ENCODE measurements at regions not wholly inside any gene's neighbourhood (a gene's known extent, or its start where the extent isn't known, plus 50 kb on each side); places are given as distances from the start of the nearest gene placed in this dataset.

DNA sequence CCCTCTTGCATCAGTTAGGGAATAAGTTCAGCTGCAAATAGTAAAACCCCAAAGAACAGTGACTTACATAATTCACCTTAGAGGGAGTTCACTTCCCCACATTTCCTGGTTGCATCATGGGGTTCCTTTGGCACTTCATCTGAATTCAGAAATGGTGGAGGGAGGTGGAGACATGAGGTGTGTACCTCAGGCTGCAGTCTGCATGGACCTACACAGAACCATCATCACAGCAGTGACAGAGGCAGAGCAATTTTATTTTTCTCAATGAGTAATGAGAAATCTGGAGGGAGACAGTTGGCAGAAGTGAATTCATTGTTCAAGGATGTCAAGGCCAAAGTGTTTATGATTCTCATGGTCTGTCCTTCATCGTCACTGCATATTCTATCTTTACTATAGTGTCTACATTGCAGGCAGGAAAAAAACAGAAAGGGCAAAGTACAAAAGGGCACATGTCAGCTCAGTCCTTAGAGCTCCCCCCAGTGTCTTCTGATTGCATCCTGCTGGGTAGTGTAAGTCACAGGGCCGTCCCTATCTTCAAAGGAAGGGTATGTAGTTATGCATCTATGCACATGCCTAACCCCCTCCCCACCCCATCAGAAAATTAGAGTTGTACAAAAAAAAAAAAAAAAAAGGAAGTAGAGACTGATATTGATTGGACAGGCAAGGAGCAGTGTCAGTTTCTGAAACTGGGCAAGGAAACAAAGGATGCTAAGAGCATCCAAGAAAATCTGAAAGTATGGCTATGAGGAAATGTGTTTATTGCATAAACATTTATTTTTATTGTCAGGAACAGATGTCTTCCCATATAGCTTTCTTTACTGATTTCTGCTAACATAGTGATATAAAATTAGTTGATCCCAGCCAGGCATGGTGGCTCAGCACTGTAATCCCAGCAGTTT lies 132.7 kb upstream of the APC start:
- in situ Hi-C loops (cut with MboI; ENCODE audit: low pct_unique_long_range_greater_than_20kb, low sequenced_read_pairs): no loop called here
- peak; percentile 20 for DNase-seq

DNA sequence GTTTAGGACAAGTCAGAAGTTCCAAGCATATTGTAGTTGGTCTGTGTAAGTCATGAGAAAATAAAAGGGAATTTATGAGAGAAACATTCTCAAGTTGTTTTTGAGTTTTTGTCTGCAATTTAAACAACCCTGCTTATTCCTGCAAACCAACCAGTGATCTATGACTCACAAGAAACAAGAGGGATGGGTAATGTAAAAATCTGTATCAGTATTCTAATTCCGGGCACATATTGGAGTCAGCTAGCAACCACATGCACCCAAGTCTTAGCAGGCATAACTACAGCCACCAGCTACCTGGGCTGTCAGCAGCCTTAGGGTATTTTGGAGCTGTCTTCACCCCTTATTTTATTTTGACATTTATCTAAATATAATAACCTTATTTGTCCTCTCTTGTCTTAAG lies 128.7 kb upstream of the APC start:
- in situ Hi-C loops (cut with MboI; ENCODE audit: low pct_unique_long_range_greater_than_20kb, low sequenced_read_pairs): no loop called here
- DNase-seq: no peak

DNA sequence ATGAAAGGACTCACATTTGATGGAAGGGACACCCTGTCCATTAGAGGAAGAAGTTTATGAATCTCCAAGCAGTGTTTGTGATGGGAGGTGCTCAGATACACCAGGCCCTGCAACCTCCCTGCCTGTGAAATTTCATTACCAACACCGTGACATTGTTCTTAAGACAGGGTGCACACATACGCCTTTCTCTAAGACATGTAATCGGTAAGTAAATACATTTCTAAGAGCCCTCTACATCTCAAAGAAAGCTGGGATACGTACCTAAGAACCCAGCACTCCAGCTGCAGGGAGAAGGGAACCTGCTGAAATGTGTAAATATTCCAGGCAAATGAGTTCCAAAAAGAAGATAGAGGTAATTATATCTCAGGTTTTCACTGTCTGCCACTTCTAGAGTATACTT lies 125.0 kb upstream of the APC start:
- in situ Hi-C loops (cut with MboI; ENCODE audit: low pct_unique_long_range_greater_than_20kb, low sequenced_read_pairs): no loop called here

DNA sequence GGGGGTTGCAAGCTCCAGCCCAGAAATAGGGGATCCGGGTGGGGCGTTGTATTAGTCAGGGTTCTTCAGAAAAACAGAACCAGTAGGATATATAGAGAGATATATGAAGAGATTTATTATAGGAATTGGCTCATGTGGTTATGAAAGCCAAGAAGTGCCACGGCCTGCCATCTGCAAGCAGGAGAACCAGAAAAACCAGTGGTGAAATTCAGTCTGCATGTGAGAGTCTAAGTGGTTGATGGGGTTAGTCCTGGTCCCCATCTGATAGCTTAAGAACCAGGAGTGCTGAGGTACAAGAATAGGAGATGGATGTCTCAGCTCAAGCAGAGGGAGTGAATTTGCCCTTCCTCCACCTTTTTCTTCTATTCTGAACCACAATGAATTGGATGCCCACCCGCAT lies 123.4 kb upstream of the APC start:
- in situ Hi-C loops (cut with MboI; ENCODE audit: low pct_unique_long_range_greater_than_20kb, low sequenced_read_pairs): no loop called here
- DNase-seq: no peak

More for the DNA sequence above, 125.0 kb upstream of the APC start:
- no peak for DNase-seq

DNA sequence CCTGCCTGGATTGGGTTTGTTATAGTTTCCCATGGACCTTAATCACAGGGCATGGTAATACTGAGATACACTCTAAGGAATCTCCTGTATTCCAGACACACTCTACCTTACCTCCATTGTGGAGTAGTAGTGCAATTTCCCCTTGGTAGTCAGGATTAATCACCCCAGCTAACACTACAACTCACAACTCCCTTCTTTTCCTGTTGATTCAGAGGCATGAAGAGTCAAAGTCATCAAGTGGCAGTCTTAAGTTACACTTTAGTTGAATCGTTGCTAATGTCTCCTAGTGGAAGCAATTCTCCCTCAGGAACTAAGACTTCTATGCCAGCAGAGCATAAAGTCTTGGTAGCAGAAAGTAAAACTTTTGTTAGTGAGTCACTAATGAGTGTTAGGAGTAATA lies 122.7 kb upstream of the APC start:
- in situ Hi-C loops (cut with MboI; ENCODE audit: low pct_unique_long_range_greater_than_20kb, low sequenced_read_pairs): no loop called here
- no peak for DNase-seq

DNA sequence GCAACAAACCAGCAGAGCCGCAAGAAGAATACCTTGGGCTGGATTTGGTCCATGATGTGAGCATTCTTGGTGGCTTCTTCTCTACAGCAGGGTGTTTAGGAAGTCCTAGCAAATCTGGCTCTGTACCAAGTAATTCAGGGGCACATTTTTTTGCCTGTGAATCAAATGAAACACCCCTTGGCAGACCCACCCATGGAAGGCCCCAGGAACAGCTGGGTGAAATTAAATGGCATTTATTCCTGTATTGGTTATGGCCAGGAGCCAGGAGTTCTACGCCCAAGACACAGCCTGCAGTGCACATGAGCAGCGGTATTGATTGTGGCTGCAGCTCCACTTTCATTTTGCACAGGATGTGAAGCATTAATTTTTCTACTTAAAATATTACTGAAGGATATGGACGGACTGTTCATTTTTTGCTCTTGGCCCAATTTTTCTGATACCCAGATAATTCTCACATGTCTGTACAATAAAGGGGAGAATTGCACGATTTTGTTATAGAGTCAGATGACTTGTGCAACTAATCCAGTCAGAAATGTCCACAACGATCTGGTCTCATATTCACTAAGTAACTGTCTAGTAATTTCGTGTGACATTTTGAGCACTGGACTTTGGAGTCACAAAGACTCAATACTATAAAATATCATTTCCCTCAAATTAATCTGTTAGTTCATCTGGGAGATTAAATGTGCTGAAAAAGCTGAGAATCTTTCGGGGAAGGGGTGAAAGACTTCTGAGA lies 120.7 kb upstream of the APC start:
- DNase-seq: no peak
- in situ Hi-C loops (cut with MboI; ENCODE audit: low pct_unique_long_range_greater_than_20kb, low sequenced_read_pairs): no loop called here

DNA sequence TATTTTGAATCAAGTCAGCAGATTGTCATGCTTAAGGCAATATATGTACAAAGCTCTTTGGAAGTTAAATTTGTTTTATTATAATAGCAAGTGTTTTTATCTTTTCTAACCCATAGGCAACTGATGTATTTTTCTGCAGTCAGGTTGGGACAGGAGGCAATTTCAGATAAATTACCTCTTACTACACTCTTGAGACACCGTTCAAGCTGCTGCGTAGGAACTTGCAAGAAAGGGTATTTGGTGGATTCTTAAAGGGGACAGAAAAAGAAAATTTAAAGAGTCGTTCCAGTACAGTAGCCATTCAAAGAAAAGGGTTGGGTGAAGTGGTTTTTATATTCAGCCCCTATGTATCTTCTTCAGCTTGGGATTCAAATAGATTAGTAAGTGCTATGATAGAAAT lies 112.4 kb upstream of the APC start:
- in situ Hi-C loops (cut with MboI; ENCODE audit: low pct_unique_long_range_greater_than_20kb, low sequenced_read_pairs): no loop called here
- DNase-seq: no peak

DNA sequence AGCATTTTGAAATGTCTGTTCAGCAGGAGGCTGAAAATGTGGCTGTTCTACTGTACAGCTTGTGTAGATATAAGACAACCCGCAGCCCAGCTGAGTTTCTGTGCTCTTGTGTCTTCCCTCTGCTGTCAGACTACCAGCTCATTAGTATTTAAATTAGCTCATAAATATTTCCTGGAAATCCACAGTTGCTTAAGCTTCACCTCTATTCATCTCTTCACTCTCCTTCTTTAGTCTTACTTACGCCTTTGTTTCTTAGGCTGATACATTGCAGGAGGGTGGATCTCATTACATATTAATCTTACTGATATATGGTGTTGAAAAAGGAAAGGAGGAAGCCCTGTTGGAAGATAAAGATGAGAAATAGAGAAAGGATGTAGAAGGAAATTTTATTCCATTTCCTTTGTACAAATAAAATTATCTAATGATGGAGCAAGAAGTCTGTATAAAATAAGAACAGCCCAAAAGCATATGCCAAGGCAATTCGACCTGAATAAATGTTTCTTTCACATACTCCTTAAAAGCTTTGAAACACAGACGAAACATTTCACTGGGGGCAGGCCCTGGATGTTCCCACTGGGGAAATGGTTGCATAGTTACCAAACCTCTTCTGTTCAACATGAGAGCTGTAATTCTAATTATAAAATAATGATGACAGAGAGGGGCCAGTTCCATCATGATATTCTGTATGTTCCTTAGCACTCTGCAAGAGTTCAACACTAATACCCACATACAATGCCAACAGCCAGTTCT lies 111.8 kb upstream of the APC start:
- no peak for DNase-seq
- in situ Hi-C loops (cut with MboI; ENCODE audit: low pct_unique_long_range_greater_than_20kb, low sequenced_read_pairs): no loop called here

DNA sequence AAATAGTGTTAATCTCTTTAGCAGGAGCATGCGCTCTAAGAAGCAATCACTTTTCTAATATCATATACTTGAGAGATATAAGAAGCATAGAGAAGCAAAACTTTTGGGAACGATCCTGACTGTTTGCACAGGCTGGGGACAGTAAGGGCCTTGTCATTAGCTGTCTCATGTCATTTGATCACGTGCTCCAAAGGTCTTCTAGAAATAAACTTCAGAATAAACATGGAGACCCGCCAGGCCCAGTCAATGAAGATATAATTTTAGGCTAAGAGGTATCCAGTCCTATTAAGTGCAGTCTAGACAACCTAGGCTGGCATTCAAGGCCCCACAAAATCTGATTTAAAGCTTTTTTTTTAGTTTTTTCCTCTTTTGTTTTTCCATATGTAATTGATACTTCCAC lies 111.0 kb upstream of the APC start:
- in situ Hi-C loops (cut with MboI; ENCODE audit: low pct_unique_long_range_greater_than_20kb, low sequenced_read_pairs): no loop called here
- DNase-seq: no peak

DNA sequence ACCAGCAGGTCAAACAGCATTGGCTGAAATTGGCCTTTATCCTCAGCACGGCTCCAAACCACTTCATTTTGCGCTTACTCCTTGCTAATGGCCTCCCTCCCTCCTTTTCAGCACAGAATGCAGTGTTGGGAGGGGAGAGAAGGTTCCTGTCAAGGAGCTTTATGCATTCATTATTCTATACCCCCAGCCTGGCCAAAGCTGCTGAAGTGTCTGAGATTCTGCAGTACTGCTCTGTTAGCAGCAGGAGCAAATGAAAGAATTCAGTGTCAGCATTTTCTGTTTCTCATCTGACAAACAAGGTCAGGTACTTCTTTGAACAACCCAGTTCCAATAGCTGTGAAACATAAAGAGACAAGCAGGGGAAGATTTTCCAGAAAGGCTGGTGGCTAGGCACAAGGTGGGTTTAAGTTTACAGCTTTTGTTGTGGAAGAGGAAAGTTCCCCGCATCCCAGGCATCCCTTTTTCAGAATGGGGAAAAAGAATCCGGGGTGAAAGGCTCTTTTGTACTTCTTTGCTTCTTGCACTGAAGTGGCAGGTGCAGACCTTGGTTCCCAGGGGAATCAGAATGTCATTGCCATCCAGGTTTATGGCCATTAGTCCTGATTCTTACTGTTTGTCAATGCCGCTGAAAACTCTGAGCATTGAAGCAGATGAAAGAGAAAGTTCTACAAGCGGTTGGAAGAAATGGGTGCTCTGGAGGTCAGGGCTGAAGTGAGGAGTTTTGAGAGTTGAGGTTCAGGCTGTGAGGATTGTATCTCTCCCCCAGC lies 109.3 kb upstream of the APC start:
- in situ Hi-C loops (cut with MboI; ENCODE audit: low pct_unique_long_range_greater_than_20kb, low sequenced_read_pairs): no loop called here
- no peak for DNase-seq

DNA sequence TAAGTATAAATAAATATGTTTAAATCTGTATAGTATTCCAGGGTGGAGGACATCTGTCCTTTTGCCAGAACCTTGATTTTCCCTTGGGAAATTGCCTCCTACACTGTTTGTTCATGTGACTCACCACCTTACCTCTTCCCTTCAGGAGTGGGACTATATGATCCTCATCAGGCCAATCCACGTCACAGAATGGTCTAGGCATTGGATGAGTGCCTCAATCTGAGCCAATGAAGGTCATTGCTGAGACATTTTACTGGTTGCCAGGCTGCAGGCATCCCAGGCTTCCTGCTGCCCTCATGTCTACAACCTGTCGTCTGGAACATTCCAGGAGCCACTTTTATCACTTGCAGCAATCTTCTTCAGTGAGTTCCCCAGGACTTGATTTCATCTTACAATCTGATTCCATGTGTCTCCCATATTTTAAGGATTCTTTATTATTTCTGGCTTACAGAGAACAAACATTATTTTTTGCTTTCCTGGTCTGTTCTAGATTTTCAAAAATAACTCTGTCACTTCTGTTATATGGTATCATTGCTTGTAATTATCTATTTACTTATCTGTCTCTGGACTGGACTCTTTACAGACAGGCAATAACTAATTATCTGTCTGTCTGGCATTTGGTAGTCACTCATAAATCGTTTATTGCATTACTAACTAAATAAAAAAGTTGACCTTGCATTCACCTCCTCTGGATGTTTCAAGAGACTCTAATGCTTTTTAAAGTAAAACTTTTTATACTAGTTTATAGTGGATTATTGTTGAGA lies 107.3 kb upstream of the APC start:
- in situ Hi-C loops (cut with MboI; ENCODE audit: low pct_unique_long_range_greater_than_20kb, low sequenced_read_pairs): no loop called here
- DNase-seq: no peak

DNA sequence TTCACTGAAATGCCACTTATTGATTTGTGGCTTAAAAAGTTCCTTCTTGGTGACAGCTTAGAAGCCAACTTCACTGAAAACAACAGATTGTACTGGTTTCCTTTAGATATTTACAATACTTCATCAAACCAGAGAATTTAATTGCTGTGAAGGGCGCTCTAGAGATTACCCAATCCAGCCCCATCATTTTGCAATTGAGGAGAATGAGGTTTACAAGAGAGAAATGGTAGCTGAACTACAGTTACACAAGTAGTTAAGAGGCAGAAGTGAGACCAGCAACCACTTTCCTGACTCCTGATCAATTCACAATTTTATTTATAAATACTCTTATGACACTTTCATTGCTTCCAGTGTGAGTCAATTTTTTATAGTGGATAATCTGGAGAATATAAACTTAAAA lies 103.5 kb upstream of the APC start:
- DNase-seq: no peak
- in situ Hi-C loops (cut with MboI; ENCODE audit: low pct_unique_long_range_greater_than_20kb, low sequenced_read_pairs): no loop called here

DNA sequence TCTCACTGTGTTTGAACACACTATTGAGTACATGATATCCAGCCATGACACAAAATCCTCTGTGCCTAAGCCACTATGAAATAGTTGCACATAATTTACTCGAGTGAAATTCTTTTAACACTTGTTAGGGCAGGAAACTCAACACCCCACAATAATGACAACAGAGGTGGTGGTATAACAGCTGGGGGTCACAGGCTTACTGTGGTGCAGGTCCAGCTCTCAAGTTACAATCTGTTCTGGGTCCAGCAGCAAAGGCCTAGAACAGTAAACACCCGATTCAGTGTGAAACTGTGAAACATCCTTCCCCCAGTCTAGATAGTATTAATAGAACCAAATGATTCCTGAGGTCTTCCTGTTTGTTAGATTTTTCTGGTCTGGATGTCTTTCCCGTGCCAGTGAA lies 102.9 kb upstream of the APC start:
- in situ Hi-C loops (cut with MboI; ENCODE audit: low pct_unique_long_range_greater_than_20kb, low sequenced_read_pairs): no loop called here

DNA sequence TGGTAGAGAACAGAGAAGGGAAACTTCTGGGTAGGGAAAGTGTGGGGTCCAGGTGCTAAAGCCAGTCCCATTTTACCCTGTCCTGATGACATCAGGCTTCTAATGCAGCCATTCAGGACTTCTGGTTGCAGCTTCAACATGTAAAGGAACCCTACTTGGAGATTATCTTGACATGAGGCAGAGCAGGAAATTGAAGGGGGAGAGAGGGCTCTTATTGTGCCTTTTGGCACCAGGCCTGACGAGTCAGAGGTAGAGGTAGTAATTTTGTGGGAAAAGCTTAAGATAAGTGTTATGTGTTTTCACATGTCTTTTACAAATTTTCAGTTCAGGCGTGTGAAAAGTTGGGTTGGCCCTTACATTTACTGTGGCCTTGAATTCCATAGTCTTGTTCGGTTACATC lies 102.4 kb upstream of the APC start:
- DNase-seq: no peak
- in situ Hi-C loops (cut with MboI; ENCODE audit: low pct_unique_long_range_greater_than_20kb, low sequenced_read_pairs): no loop called here

More for the DNA sequence above, 102.9 kb upstream of the APC start:
- DNase-seq: no peak

DNA sequence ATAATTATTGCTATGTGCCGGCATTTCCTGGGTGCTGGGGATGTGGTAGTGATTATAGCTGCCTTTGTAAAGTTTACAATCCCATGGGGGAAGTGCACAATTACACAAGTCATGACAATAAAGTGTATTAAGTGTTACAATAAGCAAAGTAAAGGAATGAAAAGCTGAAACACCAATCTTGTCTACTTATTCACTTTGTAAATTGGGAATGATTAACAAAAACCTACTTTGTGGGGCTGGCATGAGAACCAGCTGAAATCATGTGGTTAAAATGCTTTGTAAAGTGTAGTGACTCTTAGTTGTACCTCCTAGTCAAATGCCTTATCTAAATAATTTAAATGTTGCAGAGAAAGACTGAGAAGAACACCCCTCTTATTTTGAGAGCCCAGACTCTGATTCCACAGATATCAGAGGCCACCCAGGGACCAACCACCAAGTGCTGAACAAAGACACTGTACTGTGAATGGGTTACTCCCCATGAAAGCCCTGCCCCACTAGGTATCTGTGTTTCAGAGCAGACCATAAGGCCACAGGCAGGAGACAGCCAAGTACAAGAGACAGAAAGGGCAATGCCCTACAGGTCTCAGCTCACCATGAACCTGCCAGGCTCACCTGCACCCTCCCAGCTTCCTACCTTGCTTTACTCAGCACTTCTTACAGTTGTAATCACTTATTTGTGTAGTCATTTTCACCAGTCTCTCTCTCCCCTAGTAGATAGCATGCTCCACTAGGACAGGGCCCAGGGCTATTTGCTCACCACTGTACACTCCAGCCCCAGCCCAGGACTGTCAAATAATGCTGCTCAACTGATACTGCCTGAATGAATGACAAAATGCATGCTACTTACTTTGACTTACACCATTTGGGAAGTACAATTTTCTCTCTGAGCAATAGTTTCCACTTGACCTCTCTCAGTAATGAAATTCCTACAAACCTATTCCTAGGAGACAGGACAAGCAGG lies 101.6 kb upstream of the APC start:
- DNase-seq: no peak
- in situ Hi-C loops (cut with MboI; ENCODE audit: low pct_unique_long_range_greater_than_20kb, low sequenced_read_pairs): no loop called here

DNA sequence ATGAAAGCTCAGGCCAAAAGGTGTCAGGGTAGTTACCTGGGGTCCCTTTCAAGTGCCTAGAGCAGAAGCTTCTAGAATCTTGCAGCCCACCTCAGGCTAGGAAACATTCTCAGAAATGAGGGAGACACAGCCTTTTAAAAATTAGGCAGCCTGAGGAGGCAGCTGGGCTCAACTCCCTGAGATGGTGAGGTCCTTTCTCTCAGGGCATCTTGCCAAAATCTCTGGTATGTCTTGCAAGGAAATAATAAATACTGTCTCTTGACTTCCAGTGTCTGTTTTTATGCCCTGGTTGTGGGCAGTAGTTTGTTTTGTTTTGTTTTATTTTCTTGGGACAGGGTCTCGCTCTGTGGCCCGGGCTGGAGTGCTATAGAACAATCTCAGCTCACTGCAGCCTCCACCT lies 100.9 kb upstream of the APC start:
- DNase-seq: no peak
- in situ Hi-C loops (cut with MboI; ENCODE audit: low pct_unique_long_range_greater_than_20kb, low sequenced_read_pairs): no loop called here

DNA sequence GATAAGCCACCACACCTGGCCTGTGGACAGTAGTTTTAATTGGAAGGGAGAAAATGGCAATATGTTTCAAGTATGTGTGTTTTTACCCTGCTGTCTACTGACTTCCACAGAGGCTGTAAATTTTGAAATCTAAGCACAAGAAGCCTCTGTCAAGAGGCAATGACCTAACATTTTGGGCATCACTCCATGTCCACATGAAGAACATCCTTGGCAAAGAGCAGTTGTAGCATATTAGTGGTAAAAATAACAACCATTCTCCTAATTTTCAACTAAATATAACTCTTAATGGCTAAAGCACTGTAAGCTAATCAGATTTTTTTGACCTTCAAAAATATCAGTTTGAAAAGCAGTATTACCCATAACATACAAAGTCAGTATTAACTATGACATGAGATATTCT lies 100.3 kb upstream of the APC start:
- DNase-seq: no peak
- in situ Hi-C loops (cut with MboI; ENCODE audit: low pct_unique_long_range_greater_than_20kb, low sequenced_read_pairs): no loop called here

DNA sequence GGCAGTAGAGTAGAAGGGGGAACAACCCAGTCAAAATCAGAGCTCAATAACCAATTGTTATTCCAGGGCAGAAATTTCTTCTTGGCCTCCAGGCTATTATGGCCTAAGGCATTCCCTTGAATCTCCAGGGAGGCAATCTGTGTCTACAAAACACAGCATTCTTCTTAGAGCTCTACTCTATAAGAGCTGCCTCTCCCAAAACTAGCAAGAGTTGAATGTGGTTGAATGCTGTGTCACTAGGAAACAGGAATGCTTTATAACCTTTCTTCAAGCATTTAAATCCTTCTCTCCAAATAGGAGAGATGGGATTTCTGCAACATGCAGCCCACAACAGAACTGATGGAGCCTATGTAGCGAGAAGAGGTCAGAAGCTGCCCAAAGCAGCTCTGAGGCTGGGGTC lies 97.1 kb upstream of the APC start:
- no peak for DNase-seq
- in situ Hi-C loops (cut with MboI; ENCODE audit: low pct_unique_long_range_greater_than_20kb, low sequenced_read_pairs): no loop called here

Measured in KBM-7 (cell line).